T-cell (primary cell): ENCODE measurements at regions not wholly inside any gene's neighbourhood (a gene's known extent, or its start where the extent isn't known, plus 50 kb on each side); places are given as distances from the start of the nearest gene placed in this dataset.

Experiments
- ATAC-seq, 4 experiments: fragments of 200-7000 bp in 3 of 4; fragments of 150-1000 bp in 1 of 4; cut with Tn5 transposase; replicated peaks in 1 of 4; 1 replicate in 3 of 4; 2 replicates in 1 of 4; pipeline ENCODE4 v1.10.0; 2021; ENCODE audit warnings: moderate library complexity in 3 of 4, mild to moderate bottlenecking in 2 of 4, moderate number of reproducible peaks in 1 of 4
- CTCF ChIA-PET, 2 donors: fragments of 300-600 bp; sonication (Branson Sonifier 250); formaldehyde crosslinking; loops; one replicate each; lab custom pipeline; 2022; ENCODE audit warnings: antibody characterized with exemption in 2 of 2; lab: Charles Lee
- POLR2A ChIA-PET, 2 donors: fragments of 300-600 bp; sonication (Branson Sonifier 250); formaldehyde crosslinking; loops; one replicate each; lab custom pipeline; 2022; ENCODE audit warnings: antibody characterized with exemption in 2 of 2; lab: Charles Lee
- DNase-seq, 35 experiments: peaks; one replicate each; pipeline versions ENCODE4 v3.0.0 to v3.0.0-alpha.2; 2013 to 2023
- H3K27ac ChIP-seq: one replicate; pipeline ENCODE4 v1.5.1; 2013; ENCODE audit warnings: low read length
- H3K27me3 ChIP-seq, 2 experiments: replicated peaks in 1 of 2; 1 replicate in 1 of 2; 2 replicates in 1 of 2; pipeline versions ENCODE4 v1.6.1 to v1.7.0; 2013; ENCODE audit warnings: low read length in 1 of 2, mixed read lengths in 1 of 2; ENCODE audit not compliant: control insufficient read depth in 2 of 2, insufficient read depth in 2 of 2; ENCODE audit errors: extremely low read depth in 1 of 2
- H3K36me3 ChIP-seq, 2 donors: 1 replicate in 1 of 2; 2 replicates in 1 of 2; pipeline versions ENCODE4 v1.6.1 to v1.7.0; 2013; ENCODE audit warnings: low read length in 1 of 2; ENCODE audit not compliant: control insufficient read depth in 2 of 2, insufficient read depth in 1 of 2; ENCODE audit errors: extremely low read depth in 1 of 2
- H3K4me1 ChIP-seq, 2 experiments: 1 replicate in 1 of 2; 2 replicates in 1 of 2; pipeline versions ENCODE4 v1.6.1 to v1.7.0; 2013; ENCODE audit warnings: low read length in 2 of 2, mixed read lengths in 1 of 2; ENCODE audit not compliant: insufficient read depth in 2 of 2, control insufficient read depth in 1 of 2; ENCODE audit errors: extremely low read depth in 1 of 2
- H3K4me3 ChIP-seq, 2 donors: 1 replicate in 1 of 2; 2 replicates in 1 of 2; pipeline versions ENCODE4 v1.5.1 to v1.7.0; 2013; ENCODE audit warnings: mild to moderate bottlenecking in 2 of 2, low read length in 1 of 2, moderate library complexity in 1 of 2; ENCODE audit not compliant: control insufficient read depth in 1 of 2; ENCODE audit errors: extremely low read depth in 1 of 2
- H3K9me3 ChIP-seq: 2 replicates; pipeline ENCODE4 v1.7.0; 2013
- H3K27ac Mint-ChIP-seq, 2 donors: one replicate each; pipeline ENCODE4 v1.8.0; 2020 to 2021; ENCODE audit warnings: mild to moderate bottlenecking in 2 of 2, mixed read lengths in 2 of 2
- H3K27me3 Mint-ChIP-seq, 2 donors: one replicate each; pipeline ENCODE4 v1.8.0; 2021 to 2022; ENCODE audit warnings: mixed read lengths in 2 of 2
- H3K36me3 Mint-ChIP-seq: one replicate; pipeline ENCODE4 v1.8.0; 2021; ENCODE audit warnings: mixed read lengths
- H3K4me1 Mint-ChIP-seq, 3 donors: one replicate each; pipeline ENCODE4 v1.8.0; 2020 to 2022; ENCODE audit warnings: mixed read lengths in 3 of 3, mild to moderate bottlenecking in 1 of 3
- H3K4me3 Mint-ChIP-seq, 3 donors: one replicate each; pipeline ENCODE4 v1.8.0; 2020 to 2022; ENCODE audit warnings: mild to moderate bottlenecking in 3 of 3, mixed read lengths in 3 of 3, moderate library complexity in 3 of 3
- H3K9me3 Mint-ChIP-seq, 3 donors: one replicate each; pipeline ENCODE4 v1.8.0; 2020 to 2022; ENCODE audit warnings: mixed read lengths in 3 of 3
- WGBS: methylation state at CpG from one replicate; pipeline ENCODE4 v1.1.5; 2013; ENCODE audit warnings: missing lambda C conversion rate; ENCODE audit not compliant: insufficient coverage; 5-methylcytosine and 5-hydroxymethylcytosine counted together

DNA sequence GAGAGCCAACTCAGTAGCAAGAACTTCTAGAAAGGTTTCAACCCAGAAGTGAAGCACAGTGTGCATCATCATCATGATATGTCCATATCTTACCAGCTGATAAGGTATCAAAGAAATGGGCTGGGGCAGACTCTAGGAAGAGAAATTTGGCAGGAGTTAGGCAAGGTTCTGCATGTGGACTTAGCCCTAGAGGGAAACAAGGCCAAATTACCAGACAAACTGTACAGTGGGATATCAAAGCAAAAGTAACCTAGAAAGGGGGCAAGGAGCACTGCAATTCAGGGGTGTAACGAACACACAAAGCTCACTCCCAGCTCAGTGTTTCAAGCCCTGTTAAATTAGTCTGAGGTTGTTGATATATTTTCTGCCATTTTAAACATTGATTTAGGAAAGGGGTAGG lies 407.4 kb downstream of the SMARCA1 start:
- H3K4me1 ChIP-seq: no peaks in the 10 kb centered on the region
- H3K36me3 ChIP-seq: no peaks in the 10 kb centered on the region
- Mint-ChIP-seq H3K4me3 (no peak overlapping the region), H3K36me3 (no peaks in the 10 kb centered on the region), H3K9me3 (no peaks in the 10 kb centered on the region), H3K27me3 (peaks cover 0 to 19% of the 10 kb centered on the region in 2 donors), H3K4me1 (no peaks in the 10 kb centered on the region), H3K27ac (no peak overlapping the region)
- CTCF ChIA-PET: interaction anchor here in 1 of 2 donors (0.6 kb wide), 1 partner anchor 900 kb away, joined by 3 read pairs; no protein-coding TSS in a partner anchor
- POLR2A ChIA-PET: no interaction called here
- H3K27me3 ChIP-seq: no peaks in the 10 kb centered on the region
- WGBS: no CpG with 5 or more reads among the region's 1 CpG
- DNase-seq (no peak), ATAC-seq (no peak)
- H3K27ac ChIP-seq: no peak overlapping the region
- H3K4me3 ChIP-seq: no peak overlapping the region
- H3K9me3 ChIP-seq: no peaks in the 10 kb centered on the region

DNA sequence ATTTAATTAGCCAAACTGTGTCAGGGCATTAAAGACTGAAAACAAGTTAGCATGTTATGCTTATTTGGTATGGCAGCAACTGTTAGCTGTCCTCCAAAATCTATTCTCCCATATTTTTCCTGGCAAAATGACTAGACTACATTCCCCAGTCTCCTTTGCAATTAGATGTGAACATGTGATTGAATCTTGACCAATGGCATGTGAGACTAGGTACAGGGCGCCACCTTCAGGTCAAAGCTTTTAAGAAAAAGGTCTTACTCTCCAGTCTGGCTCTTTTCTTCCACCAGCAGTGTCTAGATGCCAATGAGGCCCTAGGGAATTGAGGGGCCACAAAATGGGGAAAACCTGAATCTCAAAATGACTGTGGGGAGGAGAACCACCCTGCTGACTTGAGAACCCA lies 408.2 kb downstream of the SMARCA1 start:
- no peak overlapping the region for H3K27ac ChIP-seq
- no peaks in the 10 kb centered on the region for H3K9me3 ChIP-seq
- POLR2A ChIA-PET: no interaction called here
- H3K27me3 ChIP-seq: no peaks in the 10 kb centered on the region
- peaks cover 0 to 24% of the 10 kb centered on the region in 2 donors for H3K27me3 Mint-ChIP-seq
- no peaks in the 10 kb centered on the region for H3K36me3 ChIP-seq
- CTCF ChIA-PET: interaction anchor here in 1 of 2 donors (0.6 kb wide), 1 partner anchor 900 kb away, joined by 3 read pairs; no protein-coding TSS in a partner anchor
- H3K4me3 ChIP-seq: no peak overlapping the region
- DNase-seq (no peak), ATAC-seq (no peak)
- no peaks in the 10 kb centered on the region for H3K36me3 Mint-ChIP-seq
- no peaks in the 10 kb centered on the region for H3K4me1 Mint-ChIP-seq
- no peaks in the 10 kb centered on the region for H3K4me1 ChIP-seq
- no peaks in the 10 kb centered on the region for H3K9me3 Mint-ChIP-seq
- no CpG with 5 or more reads among the region's 1 CpG for WGBS
- H3K27ac Mint-ChIP-seq: no peak overlapping the region
- no peak overlapping the region for H3K4me3 Mint-ChIP-seq

DNA sequence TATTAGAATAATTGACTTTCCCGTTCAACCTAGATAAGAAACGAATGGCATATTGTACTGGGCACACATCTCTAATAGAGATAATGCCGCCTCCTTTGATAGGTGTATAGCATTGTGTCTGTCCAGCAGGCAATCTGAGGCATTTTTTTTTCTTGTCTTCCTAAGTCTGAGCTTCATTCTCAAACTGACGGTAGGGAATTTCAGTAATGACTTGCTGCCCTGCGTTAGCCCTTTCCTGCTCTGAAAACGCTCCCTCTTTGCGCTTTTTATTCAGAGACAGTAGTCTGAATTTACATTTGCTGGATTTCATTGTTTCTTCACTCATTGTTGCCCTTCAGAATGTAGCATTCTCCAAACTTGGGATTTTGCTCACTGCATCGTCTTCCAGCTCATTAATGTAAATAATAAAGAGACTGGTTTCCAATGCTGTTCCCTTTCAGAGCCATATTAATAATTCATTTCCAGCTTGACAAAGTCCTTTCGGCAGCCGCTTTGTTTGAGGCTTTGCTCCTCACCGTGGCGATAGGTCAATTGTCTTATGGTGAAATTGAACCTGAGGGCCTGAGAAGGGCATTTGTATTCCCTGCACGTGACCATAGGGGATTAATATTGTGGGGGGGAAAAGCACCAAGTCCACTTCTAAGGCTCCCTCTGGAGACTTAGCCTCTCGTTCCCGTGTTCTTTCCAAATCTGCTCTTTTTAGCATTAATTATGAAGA lies 412.1 kb downstream of the SMARCA1 start:
- CTCF ChIA-PET: interaction anchor here (0.6 to 0.7 kb wide), 3 partner anchors 17 to 273 kb away, joined by 3 to 5 read pairs (median 3); no protein-coding TSS in a partner anchor
- H3K9me3 ChIP-seq: no peaks in the 10 kb centered on the region
- DNase-seq (no peak), ATAC-seq (no peak)
- H3K27ac ChIP-seq: no peak overlapping the region
- Mint-ChIP-seq H3K4me1 (no peaks in the 10 kb centered on the region), H3K27me3 (peaks cover 0 to 20% of the 10 kb centered on the region in 2 donors), H3K36me3 (no peaks in the 10 kb centered on the region), H3K9me3 (no peaks in the 10 kb centered on the region), H3K27ac (no peak overlapping the region), H3K4me3 (no peak overlapping the region)
- no peaks in the 10 kb centered on the region for H3K27me3 ChIP-seq
- H3K4me3 ChIP-seq: no peak overlapping the region
- 89% methylated on average over 3 of the region's 15 CpGs for WGBS
- H3K4me1 ChIP-seq: no peaks in the 10 kb centered on the region
- no peaks in the 10 kb centered on the region for H3K36me3 ChIP-seq
- POLR2A ChIA-PET: no interaction called here

- CTCF ChIA-PET: interaction anchor here in 1 of 2 donors (0.5 kb wide), 1 partner anchor 43 kb away, joined by 3 read pairs; no protein-coding TSS in a partner anchor
- WGBS: no CpG with 5 or more reads among the region's 4 CpGs
Measured at GRCh38 chrX:129108936-129109335, 414.4 kb downstream of the SMARCA1 start.

DNA sequence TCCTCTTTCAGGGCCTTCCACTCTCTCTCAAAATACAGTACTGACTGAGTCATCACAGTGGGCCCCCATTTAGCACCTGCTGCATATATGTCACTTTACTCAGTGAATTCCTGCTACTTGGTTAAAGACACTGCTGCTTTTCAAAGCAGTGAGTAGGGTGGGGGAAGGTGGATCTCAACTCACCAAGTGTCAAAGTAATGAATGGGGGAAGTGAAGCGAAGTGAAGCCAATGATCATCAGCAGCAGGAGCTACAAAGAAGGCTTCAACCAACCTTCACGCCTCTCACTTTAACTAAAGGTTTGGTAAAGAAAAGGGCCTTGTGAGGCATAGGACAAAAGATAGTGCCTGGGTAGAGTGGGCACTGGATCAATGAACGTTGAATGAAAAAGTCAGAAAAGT lies 424.1 kb downstream of the SMARCA1 start:
- Histone ChIP-seq H3K36me3 (no peaks in the 10 kb centered on the region), H3K9me3 (no peaks in the 10 kb centered on the region), H3K27ac (no peak overlapping the region), H3K27me3 (no peaks in the 10 kb centered on the region), H3K4me1 (no peaks in the 10 kb centered on the region), H3K4me3 (no peak overlapping the region)
- Mint-ChIP-seq H3K27me3 (peaks cover 0 to 8% of the 10 kb centered on the region in 2 donors), H3K36me3 (no peaks in the 10 kb centered on the region), H3K4me1 (no peaks in the 10 kb centered on the region), H3K27ac (no peak overlapping the region), H3K9me3 (no peaks in the 10 kb centered on the region), H3K4me3 (no peak overlapping the region)
- ChIA-PET POLR2A (no interaction called here), CTCF (no interaction called here)
- WGBS: no CpG with 5 or more reads among the region's 3 CpGs
- DNase-seq: no peak
- ATAC-seq: no peak

More at GRCh38 chrX:129108936-129109335, 414.4 kb downstream of the SMARCA1 start:
- ATAC-seq (no peak), DNase-seq (no peak)
- H3K27me3 Mint-ChIP-seq: peaks cover 0 to 17% of the 10 kb centered on the region in 2 donors
- no peak overlapping the region for H3K4me3 Mint-ChIP-seq
- POLR2A ChIA-PET: no interaction called here
- no peaks in the 10 kb centered on the region for H3K9me3 ChIP-seq
- no peaks in the 10 kb centered on the region for H3K9me3 Mint-ChIP-seq
- H3K27me3 ChIP-seq: no peaks in the 10 kb centered on the region
- no peak overlapping the region for H3K27ac Mint-ChIP-seq
- no peaks in the 10 kb centered on the region for H3K4me1 ChIP-seq
- no peaks in the 10 kb centered on the region for H3K4me1 Mint-ChIP-seq
- no peaks in the 10 kb centered on the region for H3K36me3 Mint-ChIP-seq
- no peak overlapping the region for H3K27ac ChIP-seq
- H3K36me3 ChIP-seq: no peaks in the 10 kb centered on the region
- H3K4me3 ChIP-seq: no peak overlapping the region

GRCh38 chrX:129097668-129098067 lies 425.6 kb downstream of the SMARCA1 start:
- Mint-ChIP-seq H3K4me1 (no peaks in the 10 kb centered on the region), H3K27me3 (peaks cover 0 to 8% of the 10 kb centered on the region in 2 donors), H3K9me3 (no peaks in the 10 kb centered on the region), H3K36me3 (no peaks in the 10 kb centered on the region), H3K4me3 (no peak overlapping the region), H3K27ac (no peak overlapping the region)
- CTCF ChIA-PET: no interaction called here
- no peak for ATAC-seq
- Histone ChIP-seq H3K27me3 (no peaks in the 10 kb centered on the region), H3K36me3 (no peaks in the 10 kb centered on the region), H3K4me1 (no peaks in the 10 kb centered on the region), H3K4me3 (no peak overlapping the region), H3K27ac (no peak overlapping the region), H3K9me3 (no peaks in the 10 kb centered on the region)
- DNase-seq: no peak
- POLR2A ChIA-PET: no interaction called here
